SK-N-SH treated with all-trans-retinoic acid at 6 μM for 48 hours (cell line): ENCODE measurements at regions not wholly inside any gene's neighbourhood (a gene's known extent, or its start where the extent isn't known, plus 50 kb on each side); places are given as distances from the start of the nearest gene placed in this dataset.

Source experiments
- ATAC-seq: fragments of 200-7000 bp; cut with Tn5 transposase; 3 replicates; pipeline ENCODE4 v1.9.1; 2020; ENCODE audit warnings: mild to moderate bottlenecking, moderate library complexity
- BACH2 ChIP-seq: fragments of 250-450 bp; sonication (Bioruptor Pico); IDR thresholded peaks from 2 replicates; pipeline ENCODE4 v1.9.0; 2021; ENCODE audit warnings: mild to moderate bottlenecking, borderline replicate concordance
- CSDC2 ChIP-seq: fragments of 250-450 bp; sonication (Bioruptor Pico); IDR thresholded peaks from 2 replicates; pipeline ENCODE4 v1.5.0; 2020; ENCODE audit warnings: mild to moderate bottlenecking, moderate library complexity
- CSRNP3 ChIP-seq: fragments of 250-450 bp; sonication (Bioruptor Pico); IDR thresholded peaks from 2 replicates; pipeline ENCODE4 v1.5.1; 2021; ENCODE audit warnings: mild to moderate bottlenecking, moderate library complexity
- ESRRG ChIP-seq: fragments of 250-450 bp; sonication (Bioruptor Pico); IDR thresholded peaks from 2 replicates; pipeline ENCODE4 v1.6.1; 2021; ENCODE audit warnings: mild to moderate bottlenecking
- GLIS3 ChIP-seq: fragments of 250-450 bp; sonication (Bioruptor Pico); IDR thresholded peaks from 2 replicates; pipeline ENCODE4 v1.5.0; 2020; ENCODE audit warnings: mild to moderate bottlenecking, moderate library complexity
- ISL1 ChIP-seq: fragments of 250-450 bp; sonication (Bioruptor Pico); IDR thresholded peaks from 2 replicates; pipeline ENCODE4 v2.1.2; 2022; ENCODE audit warnings: mild to moderate bottlenecking, moderate library complexity
- OSR1 ChIP-seq: fragments of 250-450 bp; sonication (Bioruptor Pico); IDR thresholded peaks from 2 replicates; pipeline ENCODE4 v1.8.0; 2022; ENCODE audit warnings: moderate library complexity, mild to moderate bottlenecking, inconsistent platforms
- PATZ1 ChIP-seq: fragments of 250-450 bp; sonication (Bioruptor Pico); IDR thresholded peaks from 2 replicates; pipeline ENCODE4 v1.8.0; 2020; ENCODE audit warnings: mild to moderate bottlenecking, moderate library complexity, borderline replicate concordance
- POU6F1 ChIP-seq: fragments of 250-450 bp; sonication (Bioruptor Pico); IDR thresholded peaks from 2 replicates; pipeline ENCODE4 v1.8.0; 2021; ENCODE audit warnings: low read depth, mild to moderate bottlenecking, moderate library complexity, borderline replicate concordance
- TCF4 ChIP-seq: fragments of 250-450 bp; sonication (Bioruptor Pico); IDR thresholded peaks from 2 replicates; pipeline ENCODE4 v1.8.0; 2021; ENCODE audit warnings: mild to moderate bottlenecking, moderate library complexity, borderline replicate concordance
- TOX ChIP-seq: fragments of 250-450 bp; sonication (Bioruptor Pico); IDR thresholded peaks from 2 replicates; pipeline ENCODE4 v1.8.0; 2021; ENCODE audit warnings: mild to moderate bottlenecking, moderate library complexity, borderline replicate concordance
- TSHZ2 ChIP-seq: fragments of 250-450 bp; sonication (Bioruptor Pico); IDR thresholded peaks from 2 replicates; pipeline ENCODE4 v1.5.0; 2020; ENCODE audit warnings: mild to moderate bottlenecking, moderate library complexity
- ZC3H10 ChIP-seq: fragments of 250-450 bp; sonication (Bioruptor Pico); IDR thresholded peaks from 2 replicates; pipeline ENCODE4 v1.5.1; 2021; ENCODE audit warnings: mild to moderate bottlenecking, moderate library complexity
- ZFP3 ChIP-seq: fragments of 250-450 bp; sonication (Bioruptor Pico); IDR thresholded peaks from 2 replicates; pipeline ENCODE4 v1.5.0; 2020; ENCODE audit warnings: mild to moderate bottlenecking, moderate library complexity
- ZFP30 ChIP-seq: fragments of 450-650 bp; formaldehyde crosslinking; IDR thresholded peaks from 2 replicates; pipeline ENCODE4 v1.5.0; 2022; ENCODE audit warnings: mild to moderate bottlenecking, moderate library complexity
- ZNF565 ChIP-seq: fragments of 450-650 bp; formaldehyde crosslinking; conservative IDR thresholded peaks from 2 replicates; pipeline ENCODE4 v1.5.0; 2020; ENCODE audit warnings: low read depth, mild to moderate bottlenecking, moderate library complexity
- ZNF8 ChIP-seq: fragments of 450-650 bp; formaldehyde crosslinking; IDR thresholded peaks from 2 replicates; pipeline ENCODE4 v1.5.0; 2020; ENCODE audit warnings: mild to moderate bottlenecking, moderate library complexity

GRCh38 chr11:92636543-92637188 is 332.8 kb upstream of the MTNR1B start:
- ATAC-seq: no peak
- no peak for TF ChIP-seq ZFP30 (CRISPR knock-in tag)
- TF ChIP-seq CSDC2 (CRISPR knock-in tag): no peak
- TF ChIP-seq ESRRG: no peak
- no peak for TF ChIP-seq POU6F1 (CRISPR knock-in tag)
- no peak for TF ChIP-seq TCF4 (CRISPR knock-in tag)

- ATAC-seq: no peak
Measured at GRCh38 chr11:92638678-92639077, 330.8 kb upstream of the MTNR1B start.

More at GRCh38 chr11:92638678-92639077, 330.8 kb upstream of the MTNR1B start:
- TF ChIP-seq CSDC2 (CRISPR knock-in tag): no peak
- no peak for TF ChIP-seq CSRNP3
- no peak for TF ChIP-seq GLIS3 (CRISPR knock-in tag)
- TF ChIP-seq ZNF8 (CRISPR knock-in tag): no peak
- TF ChIP-seq PATZ1 (CRISPR knock-in tag): no peak
- TF ChIP-seq ZFP3 (CRISPR knock-in tag): no peak
- TF ChIP-seq ZNF565 (CRISPR knock-in tag): no peak
- no peak for TF ChIP-seq TSHZ2 (CRISPR knock-in tag)
- TF ChIP-seq BACH2 (CRISPR knock-in tag): no peak
- no peak for TF ChIP-seq ZC3H10 (CRISPR knock-in tag)
- no peak for TF ChIP-seq ISL1
- no peak for TF ChIP-seq TOX (CRISPR knock-in tag)
- no peak for TF ChIP-seq OSR1
- no peak for TF ChIP-seq TCF4 (CRISPR knock-in tag)
- TF ChIP-seq POU6F1 (CRISPR knock-in tag): no peak
